ENCODE measurements at regions not wholly inside any gene's neighbourhood (a gene's known extent, or its start where the extent isn't known, plus 50 kb on each side); places are given as distances from the start of the nearest gene placed in this dataset.
"Not testable (repeated sequence)": the region's sequence is repeated elsewhere in the genome, so short reads cannot be mapped to it uniquely, and the experiment has no call there.

- POLR2A ChIA-PET = interaction anchor here (2.8 kb wide), 1 partner anchor 56 kb away, joined by 11 read pairs; no protein-coding TSS in a partner anchor
- no peak for ATAC-seq (ENCODE audit: low read depth)
Observed at GRCh38 chr10:29737074-29737593, 102.4 kb upstream of the SVIL start.

DNA sequence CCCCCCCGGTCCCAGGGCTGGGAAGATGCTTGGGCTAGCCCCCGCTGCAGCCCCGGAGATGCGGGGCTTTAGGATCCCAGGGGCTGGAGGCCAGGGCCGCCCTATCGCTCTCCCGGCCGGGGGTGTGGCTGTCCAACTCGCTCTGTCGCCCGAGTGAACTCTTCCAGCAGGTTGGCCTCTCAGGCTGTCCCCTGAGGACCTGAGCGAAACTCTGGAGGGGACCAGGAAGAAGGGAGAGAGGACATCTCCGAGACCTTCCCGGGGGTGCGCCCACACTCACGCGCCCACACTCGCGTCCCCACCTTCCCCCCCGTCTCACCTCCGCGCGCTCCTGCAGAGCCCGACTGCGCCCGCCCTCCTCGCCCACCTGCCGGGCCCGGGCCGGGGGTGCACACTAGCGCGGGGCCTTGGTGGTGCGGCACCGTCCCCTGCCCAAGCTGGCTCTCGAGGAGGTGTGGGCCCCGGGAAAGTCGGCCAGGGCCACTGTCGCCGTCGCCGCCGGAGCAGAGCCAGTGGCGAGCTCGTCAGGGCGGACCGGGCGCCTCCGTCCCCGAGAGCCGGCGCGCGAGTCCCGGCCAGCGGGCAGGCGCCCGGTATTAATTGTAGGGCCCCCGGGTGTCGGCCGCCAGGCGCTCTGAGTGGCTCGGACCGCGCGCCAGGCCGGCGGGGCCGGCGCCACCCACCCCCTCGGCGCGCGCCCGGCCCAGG, 101.7 kb upstream of the SVIL start:
- H3K27ac Mint-ChIP-seq = no peak overlapping the region
- ATAC-seq (ENCODE audit: low read depth) (no peak), DNase-seq (peak; percentile 60)
- peak overlapping the region; percentile 83 for H3K4me3 Mint-ChIP-seq
- H3K27me3 Mint-ChIP-seq = peaks cover 42% of the 10 kb centered on the region
- no peaks in the 10 kb centered on the region for H3K36me3 Mint-ChIP-seq
- no peaks in the 10 kb centered on the region for H3K9me3 Mint-ChIP-seq
- H3K4me1 Mint-ChIP-seq = peaks cover 13% of the 10 kb centered on the region
- POLR2A ChIA-PET = interaction anchor here (0.5 to 2.8 kb wide), 2 partner anchors 55 to 192 kb away, joined by 3 to 11 read pairs; no protein-coding TSS in a partner anchor

More at GRCh38 chr10:29737074-29737593, 102.4 kb upstream of the SVIL start:
- Mint-ChIP-seq H3K4me3 (peak overlapping the region; percentile 75), H3K4me1 (peaks cover 13% of the 10 kb centered on the region), H3K27ac (peak overlapping the region; percentile 63), H3K27me3 (peaks cover 42% of the 10 kb centered on the region), H3K9me3 (no peaks in the 10 kb centered on the region), H3K36me3 (no peaks in the 10 kb centered on the region)
- no peak for DNase-seq

- Mint-ChIP-seq H3K4me1 (peaks cover 13% of the 10 kb centered on the region), H3K27me3 (peaks cover 40% of the 10 kb centered on the region), H3K27ac (peak overlapping the region; percentile 77), H3K9me3 (no peaks in the 10 kb centered on the region), H3K36me3 (no peaks in the 10 kb centered on the region), H3K4me3 (peak overlapping the region; percentile 83)
- peak; percentile 88 for ATAC-seq (ENCODE audit: low read depth)
- peak; percentile 92 for DNase-seq
- POLR2A ChIA-PET = interaction anchor here (0.5 to 2.8 kb wide), 2 partner anchors 54 to 191 kb away, joined by 3 to 11 read pairs; no protein-coding TSS in a partner anchor
Observed at GRCh38 chr10:29735628-29736365, 101.0 kb upstream of the SVIL start.

DNA sequence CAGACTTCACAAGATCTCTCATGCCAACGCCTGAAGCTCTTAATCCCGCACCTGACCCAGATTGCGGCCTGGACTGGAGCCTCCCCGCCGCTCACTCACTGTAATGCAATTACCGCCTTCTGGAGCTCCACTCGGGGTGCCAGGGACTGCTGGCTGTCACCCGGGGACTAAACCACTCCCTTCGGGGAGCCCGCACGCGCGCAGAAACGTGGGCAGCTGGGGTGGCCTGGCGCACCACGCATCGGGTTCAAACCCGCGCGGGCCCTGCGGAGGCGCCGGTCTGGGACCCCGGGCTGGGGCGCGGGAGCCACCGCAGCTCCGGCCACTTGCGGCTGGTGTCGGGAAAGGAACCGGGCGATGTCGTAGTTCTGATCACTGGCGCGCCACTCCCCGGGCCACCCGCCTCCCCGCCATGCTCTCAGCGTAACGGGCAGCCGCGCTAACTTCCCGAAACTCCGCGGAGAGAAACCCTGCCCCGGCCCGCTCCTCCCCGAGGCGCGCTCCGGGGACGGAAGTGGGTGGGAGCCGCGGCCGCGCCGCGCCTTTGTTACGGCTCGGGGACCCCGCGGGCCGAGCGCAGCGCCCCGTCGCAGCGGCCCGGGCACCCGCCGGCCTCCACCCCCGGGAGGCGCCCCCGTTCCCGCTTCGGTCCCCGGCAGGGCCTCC, 100.3 kb upstream of the SVIL start:
- Mint-ChIP-seq H3K9me3 (no peaks in the 10 kb centered on the region), H3K4me3 (peak overlapping the region; percentile 83), H3K36me3 (peaks cover 3% of the 10 kb centered on the region), H3K27me3 (peaks cover 35% of the 10 kb centered on the region), H3K27ac (no peak overlapping the region), H3K4me1 (peaks cover 13% of the 10 kb centered on the region)
- DNase-seq (peak; percentile 77), ATAC-seq (ENCODE audit: low read depth) (peak; percentile 69)
- POLR2A ChIA-PET = interaction anchor here (0.6 to 2.8 kb wide), 5 partner anchors 33 to 335 kb away, joined by 3 to 11 read pairs (median 4); no protein-coding TSS in a partner anchor

DNA sequence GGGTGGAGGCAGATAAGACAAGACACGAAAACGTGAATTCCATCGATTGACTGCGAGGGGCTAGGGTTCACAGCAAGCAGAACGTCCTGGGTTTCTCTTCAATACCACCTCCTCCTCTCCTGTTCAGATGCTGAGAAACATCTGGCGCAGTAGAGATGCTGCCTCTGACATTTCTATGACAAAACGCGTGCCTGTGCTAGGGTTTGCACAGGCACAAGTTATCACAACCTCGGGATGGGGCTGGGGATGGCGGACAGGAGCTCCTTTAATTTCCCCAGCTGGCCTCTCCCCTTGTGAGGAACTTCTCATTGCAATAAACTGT, 99.8 kb upstream of the SVIL start:
- H3K27me3 Mint-ChIP-seq = peaks cover 35% of the 10 kb centered on the region
- no peak overlapping the region for H3K27ac Mint-ChIP-seq
- peaks cover 13% of the 10 kb centered on the region for H3K4me1 Mint-ChIP-seq
- H3K9me3 Mint-ChIP-seq = no peaks in the 10 kb centered on the region
- H3K36me3 Mint-ChIP-seq = peaks cover 5% of the 10 kb centered on the region
- peak overlapping the region; percentile 83 for H3K4me3 Mint-ChIP-seq
- ATAC-seq (ENCODE audit: low read depth) (no peak), DNase-seq (peak; percentile 29)
- POLR2A ChIA-PET = interaction anchor here (0.6 to 2.8 kb wide), 5 partner anchors 32 to 334 kb away, joined by 3 to 11 read pairs (median 4); no protein-coding TSS in a partner anchor

DNA sequence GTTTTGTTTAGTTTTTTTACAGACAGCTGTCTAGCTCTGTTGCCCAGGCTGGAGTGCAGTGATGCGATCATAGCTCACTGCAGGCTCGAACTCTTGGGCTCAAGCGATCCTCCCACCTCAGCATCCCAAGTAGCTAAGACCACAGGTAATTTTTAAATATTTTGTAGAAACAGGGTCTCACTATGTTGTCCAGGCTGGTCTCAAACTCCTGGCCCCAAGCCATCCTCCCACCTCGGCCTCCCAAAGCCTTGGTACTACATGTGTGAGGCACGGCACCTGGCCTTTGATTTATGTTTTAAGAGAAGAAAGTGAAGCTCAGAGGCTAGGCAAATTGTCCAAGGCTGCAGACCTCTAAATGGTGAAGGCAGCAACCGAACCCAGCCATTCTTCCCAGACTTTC, 98.6 kb upstream of the SVIL start:
- Mint-ChIP-seq H3K4me3 (no peak overlapping the region), H3K27ac (no peak overlapping the region), H3K4me1 (peaks cover 13% of the 10 kb centered on the region), H3K9me3 (peaks cover 3% of the 10 kb centered on the region), H3K27me3 (peaks cover 23% of the 10 kb centered on the region), H3K36me3 (peaks cover 11% of the 10 kb centered on the region)
- POLR2A ChIA-PET = interaction anchor here (0.6 kb wide), 1 partner anchor 11 kb away, joined by 5 read pairs; no protein-coding TSS in a partner anchor
- DNase-seq = no peak
- ATAC-seq (ENCODE audit: low read depth) = no peak

DNA sequence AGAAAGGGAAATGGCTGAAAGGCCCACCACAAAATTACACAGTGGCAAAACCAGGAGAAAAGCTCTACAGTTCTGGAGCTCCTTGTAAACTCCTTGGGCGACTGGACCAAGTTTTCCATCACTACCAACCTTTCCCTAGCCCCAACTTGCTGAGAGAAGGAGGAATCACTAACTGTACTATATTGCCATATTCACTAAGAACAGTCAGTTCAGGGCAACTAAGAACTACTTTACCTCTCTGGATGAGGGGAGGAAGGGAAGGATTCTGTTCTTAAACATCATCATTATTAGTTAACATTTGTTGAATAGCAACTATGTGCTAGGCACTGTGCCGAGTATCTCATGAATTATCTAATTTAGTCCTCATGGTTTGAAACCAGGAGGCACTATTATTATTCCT, 98.1 kb upstream of the SVIL start:
- DNase-seq (no peak), ATAC-seq (ENCODE audit: low read depth) (no peak)
- POLR2A ChIA-PET = no interaction called here
- Mint-ChIP-seq H3K9me3 (peaks cover 3% of the 10 kb centered on the region), H3K27ac (no peak overlapping the region), H3K36me3 (peaks cover 12% of the 10 kb centered on the region), H3K27me3 (peaks cover 21% of the 10 kb centered on the region), H3K4me1 (peaks cover 13% of the 10 kb centered on the region), H3K4me3 (no peak overlapping the region)

- POLR2A ChIA-PET = no interaction called here
- H3K4me1 Mint-ChIP-seq = peaks cover 9% of the 10 kb centered on the region
- peaks cover 12% of the 10 kb centered on the region for H3K36me3 Mint-ChIP-seq
- no peak overlapping the region for H3K27ac Mint-ChIP-seq
- DNase-seq (no peak), ATAC-seq (ENCODE audit: low read depth) (no peak)
- peaks cover 3% of the 10 kb centered on the region for H3K9me3 Mint-ChIP-seq
- peaks cover 13% of the 10 kb centered on the region for H3K27me3 Mint-ChIP-seq
- H3K4me3 Mint-ChIP-seq = no peak overlapping the region
Observed at GRCh38 chr10:29731760-29732159, 97.0 kb upstream of the SVIL start.

GRCh38 chr10:29730969-29731368, 96.2 kb upstream of the SVIL start:
- ATAC-seq (ENCODE audit: low read depth) = no peak
- Mint-ChIP-seq H3K4me3 (no peak overlapping the region), H3K36me3 (peaks cover 12% of the 10 kb centered on the region), H3K9me3 (peaks cover 3% of the 10 kb centered on the region), H3K27me3 (peaks cover 13% of the 10 kb centered on the region), H3K27ac (no peak overlapping the region), H3K4me1 (peaks cover 9% of the 10 kb centered on the region)
- DNase-seq = no peak
- POLR2A ChIA-PET = no interaction called here

DNA sequence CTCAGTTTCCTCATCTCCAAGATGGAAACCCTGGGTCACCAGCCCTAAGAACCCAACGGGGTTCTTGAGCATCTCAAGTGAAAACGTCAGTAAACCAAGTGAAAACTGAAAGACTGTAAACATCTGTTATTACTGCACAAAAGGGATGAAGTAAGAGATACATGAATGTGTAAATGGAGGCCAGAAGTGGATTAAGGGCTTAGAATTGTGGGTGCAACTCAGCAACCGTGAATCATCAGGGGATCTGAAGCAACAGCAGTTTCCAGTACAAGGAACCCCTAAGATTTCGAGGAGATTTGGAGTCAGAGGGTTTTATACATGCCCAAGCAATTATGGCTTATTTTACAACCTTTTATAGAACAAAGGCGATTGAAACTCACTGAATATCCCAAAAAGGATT, 95.7 kb upstream of the SVIL start:
- peaks cover 9% of the 10 kb centered on the region for H3K4me1 Mint-ChIP-seq
- no peak for DNase-seq
- H3K9me3 Mint-ChIP-seq = peaks cover 3% of the 10 kb centered on the region
- H3K27me3 Mint-ChIP-seq = peaks cover 13% of the 10 kb centered on the region
- H3K4me3 Mint-ChIP-seq = no peak overlapping the region
- H3K36me3 Mint-ChIP-seq = peaks cover 12% of the 10 kb centered on the region
- POLR2A ChIA-PET = no interaction called here
- no peak overlapping the region for H3K27ac Mint-ChIP-seq
- ATAC-seq (ENCODE audit: low read depth) = no peak

- H3K27ac Mint-ChIP-seq = no peak overlapping the region
- ATAC-seq (ENCODE audit: low read depth) = no peak
Observed at GRCh38 chr10:29728541-29729049, 93.8 kb upstream of the SVIL start.

GRCh38 chr10:29725927-29726326, 91.2 kb upstream of the SVIL start:
- H3K4me1 Mint-ChIP-seq; H3K27me3 Mint-ChIP-seq; H3K27ac Mint-ChIP-seq; H3K4me3 Mint-ChIP-seq; ATAC-seq (ENCODE audit: low read depth); DNase-seq; H3K9me3 Mint-ChIP-seq; POLR2A ChIA-PET: not testable (repeated sequence)
- H3K36me3 Mint-ChIP-seq = peaks cover 16% of the 10 kb centered on the region

More at GRCh38 chr10:29728541-29729049, 93.8 kb upstream of the SVIL start:
- peaks cover 3% of the 10 kb centered on the region for H3K9me3 Mint-ChIP-seq
- POLR2A ChIA-PET = no interaction called here
- H3K27me3 Mint-ChIP-seq = peaks cover 1% of the 10 kb centered on the region
- H3K4me1 Mint-ChIP-seq = peaks cover 6% of the 10 kb centered on the region
- peaks cover 13% of the 10 kb centered on the region for H3K36me3 Mint-ChIP-seq
- no peak for DNase-seq
- H3K4me3 Mint-ChIP-seq = no peak overlapping the region

DNA sequence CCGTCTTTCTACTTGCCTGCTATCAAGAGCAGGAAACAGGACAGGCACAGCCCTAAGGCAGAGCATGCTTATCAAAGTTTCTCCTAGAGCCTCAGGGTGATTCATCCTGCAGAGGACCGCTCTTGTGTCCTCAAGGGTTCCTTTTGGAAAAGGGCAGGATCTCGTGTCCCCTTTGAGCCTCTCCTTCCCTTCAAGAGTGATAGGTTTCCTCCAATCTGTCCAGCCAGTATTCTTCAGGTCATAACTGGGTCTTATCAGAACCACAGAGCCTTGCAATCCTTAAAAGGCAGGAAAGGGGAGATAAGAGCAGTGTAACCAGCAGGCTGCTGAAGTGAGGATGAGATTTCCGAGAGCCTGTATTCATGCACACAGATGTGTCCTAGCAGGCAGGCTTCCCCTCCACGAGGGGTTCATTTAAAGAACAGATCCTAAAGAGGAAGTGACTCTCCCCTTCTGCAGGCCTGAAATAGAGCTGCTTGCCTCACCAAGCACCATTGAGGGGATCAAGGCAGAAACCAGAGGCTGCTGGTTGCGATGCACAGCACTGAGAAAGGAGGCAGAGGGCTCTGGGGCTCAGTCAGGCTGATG, 90.5 kb upstream of the SVIL start:
- H3K4me3 Mint-ChIP-seq = no peak overlapping the region
- ATAC-seq (ENCODE audit: low read depth) = no peak
- H3K27ac Mint-ChIP-seq = no peak overlapping the region
- DNase-seq = no peak
- H3K36me3 Mint-ChIP-seq = peaks cover 15% of the 10 kb centered on the region
- H3K4me1 Mint-ChIP-seq = peaks cover 5% of the 10 kb centered on the region
- peaks cover 5% of the 10 kb centered on the region for H3K9me3 Mint-ChIP-seq
- H3K27me3 Mint-ChIP-seq = no peaks in the 10 kb centered on the region
- POLR2A ChIA-PET = no interaction called here

Measured in activated naive CD8-positive, alpha-beta T cell treated with anti-CD3 and anti-CD28 coated beads, Interleukin-2, amount 10 ng/mL, durations not matched to agents 7 days and 5 days (primary cell).